Nephron (organoid): ENCODE measurements at regions not wholly inside any gene's neighbourhood (a gene's known extent, or its start where the extent isn't known, plus 50 kb on each side); places are given as distances from the start of the nearest gene placed in this dataset.

Experiments used
- H3K27ac Mint-ChIP-seq, 3 experiments: 2 replicates each; pipeline ENCODE4 v1.8.0; 2020; ENCODE audit warnings: mixed read lengths in 3 of 3, mild to moderate bottlenecking in 2 of 3, moderate library complexity in 1 of 3
- H3K27me3 Mint-ChIP-seq: 2 replicates; pipeline ENCODE4 v1.8.0; 2021; ENCODE audit warnings: low read depth, mild to moderate bottlenecking, moderate library complexity, mixed read lengths
- H3K36me3 Mint-ChIP-seq: 2 replicates; pipeline ENCODE4 v1.8.0; 2020; ENCODE audit warnings: low read depth, mixed read lengths
- H3K4me1 Mint-ChIP-seq: 2 replicates; pipeline ENCODE4 v1.8.0; 2020; ENCODE audit warnings: mixed read lengths
- H3K4me3 Mint-ChIP-seq, 3 experiments: 2 replicates each; pipeline ENCODE4 v1.8.0; 2020; ENCODE audit warnings: mild to moderate bottlenecking in 3 of 3, mixed read lengths in 3 of 3, moderate library complexity in 2 of 3
- H3K9me3 Mint-ChIP-seq: 2 replicates; pipeline ENCODE4 v1.8.0; 2020; ENCODE audit warnings: mixed read lengths
- TF ChIP-seq, protein P1 (sequence below), 3 experiments: fragments of 200-600 bp; sonication (generic); IDR thresholded peaks; one replicate each; pipeline ENCODE4 v1.5.0; 2021; ENCODE audit warnings: antibody characterized with exemption in 3 of 3; ENCODE audit not compliant: unreplicated experiment in 3 of 3

GRCh38 chr6:22506496-22506895 is 62.9 kb upstream of the HDGFL1 start:
- TF ChIP-seq, protein P1, sequence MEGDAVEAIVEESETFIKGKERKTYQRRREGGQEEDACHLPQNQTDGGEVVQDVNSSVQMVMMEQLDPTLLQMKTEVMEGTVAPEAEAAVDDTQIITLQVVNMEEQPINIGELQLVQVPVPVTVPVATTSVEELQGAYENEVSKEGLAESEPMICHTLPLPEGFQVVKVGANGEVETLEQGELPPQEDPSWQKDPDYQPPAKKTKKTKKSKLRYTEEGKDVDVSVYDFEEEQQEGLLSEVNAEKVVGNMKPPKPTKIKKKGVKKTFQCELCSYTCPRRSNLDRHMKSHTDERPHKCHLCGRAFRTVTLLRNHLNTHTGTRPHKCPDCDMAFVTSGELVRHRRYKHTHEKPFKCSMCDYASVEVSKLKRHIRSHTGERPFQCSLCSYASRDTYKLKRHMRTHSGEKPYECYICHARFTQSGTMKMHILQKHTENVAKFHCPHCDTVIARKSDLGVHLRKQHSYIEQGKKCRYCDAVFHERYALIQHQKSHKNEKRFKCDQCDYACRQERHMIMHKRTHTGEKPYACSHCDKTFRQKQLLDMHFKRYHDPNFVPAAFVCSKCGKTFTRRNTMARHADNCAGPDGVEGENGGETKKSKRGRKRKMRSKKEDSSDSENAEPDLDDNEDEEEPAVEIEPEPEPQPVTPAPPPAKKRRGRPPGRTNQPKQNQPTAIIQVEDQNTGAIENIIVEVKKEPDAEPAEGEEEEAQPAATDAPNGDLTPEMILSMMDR (IDR thresholded peaks at IDR 0.05; ENCODE audit: unreplicated experiment in 3 of 3): no peak
- H3K4me3 Mint-ChIP-seq: no peak overlapping the region
- no peaks in the 10 kb centered on the region for H3K9me3 Mint-ChIP-seq
- peaks cover 9% of the 10 kb centered on the region for H3K4me1 Mint-ChIP-seq
- H3K27ac Mint-ChIP-seq: no peak overlapping the region
- no peaks in the 10 kb centered on the region for H3K36me3 Mint-ChIP-seq
- H3K27me3 Mint-ChIP-seq: peaks cover 4% of the 10 kb centered on the region

DNA sequence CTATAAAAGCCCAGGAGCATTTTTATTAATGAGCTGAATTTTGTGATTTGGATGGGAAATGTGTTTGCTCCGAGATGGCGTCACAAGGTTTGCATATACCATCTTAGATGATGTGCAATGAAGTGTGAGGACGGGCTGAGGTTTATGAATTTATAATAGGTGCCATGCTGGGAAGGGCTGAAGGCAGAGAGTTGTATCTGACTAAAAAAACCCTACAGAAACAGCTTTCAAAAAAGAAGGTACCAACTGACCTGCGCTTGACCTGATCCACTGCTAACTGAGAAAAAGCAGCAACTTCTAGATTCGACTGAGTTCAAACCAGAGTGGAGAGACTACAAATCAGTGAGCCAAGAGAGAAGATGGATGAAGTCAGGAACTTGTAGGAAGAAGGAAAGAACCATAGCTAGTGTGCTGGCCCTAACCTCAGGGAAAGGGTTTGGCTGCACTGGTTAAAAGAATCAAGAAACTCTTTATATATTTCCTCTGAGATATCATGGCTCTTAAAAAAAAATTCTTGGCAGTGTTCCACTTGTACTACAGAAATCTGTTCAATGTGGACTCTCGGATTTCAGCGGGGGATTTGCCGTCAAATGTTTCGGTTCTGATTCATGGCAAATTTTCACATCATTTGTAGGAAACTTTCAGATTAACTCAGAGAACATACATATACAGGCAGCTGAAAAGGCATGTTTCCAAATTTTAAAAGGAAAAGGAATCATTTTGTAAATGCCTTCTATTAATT is 56.5 kb upstream of the HDGFL1 start:
- peaks cover 37% of the 10 kb centered on the region for H3K4me1 Mint-ChIP-seq
- H3K27me3 Mint-ChIP-seq: no peaks in the 10 kb centered on the region
- TF ChIP-seq, protein P1 (IDR thresholded peaks at IDR 0.05; ENCODE audit: unreplicated experiment in 3 of 3): no peak

GRCh38 chr6:22513667-22514066 is 55.7 kb upstream of the HDGFL1 start:
- peak overlapping the region; percentile 29 to 93 (median 85) for H3K27ac Mint-ChIP-seq
- TF ChIP-seq, protein P1 (IDR thresholded peaks at IDR 0.05; ENCODE audit: unreplicated experiment in 3 of 3): no peak
- H3K27me3 Mint-ChIP-seq: no peaks in the 10 kb centered on the region
- no peaks in the 10 kb centered on the region for H3K9me3 Mint-ChIP-seq
- no peak overlapping the region for H3K4me3 Mint-ChIP-seq
- H3K4me1 Mint-ChIP-seq: peaks cover 37% of the 10 kb centered on the region
- H3K36me3 Mint-ChIP-seq: no peaks in the 10 kb centered on the region

More for the DNA sequence above, 56.5 kb upstream of the HDGFL1 start:
- Mint-ChIP-seq H3K4me3 (peak overlapping the region in 1 of 3 experiments; percentile 56), H3K27ac (peak overlapping the region; percentile 78 to 93 (median 85)), H3K36me3 (no peaks in the 10 kb centered on the region), H3K9me3 (no peaks in the 10 kb centered on the region)

DNA sequence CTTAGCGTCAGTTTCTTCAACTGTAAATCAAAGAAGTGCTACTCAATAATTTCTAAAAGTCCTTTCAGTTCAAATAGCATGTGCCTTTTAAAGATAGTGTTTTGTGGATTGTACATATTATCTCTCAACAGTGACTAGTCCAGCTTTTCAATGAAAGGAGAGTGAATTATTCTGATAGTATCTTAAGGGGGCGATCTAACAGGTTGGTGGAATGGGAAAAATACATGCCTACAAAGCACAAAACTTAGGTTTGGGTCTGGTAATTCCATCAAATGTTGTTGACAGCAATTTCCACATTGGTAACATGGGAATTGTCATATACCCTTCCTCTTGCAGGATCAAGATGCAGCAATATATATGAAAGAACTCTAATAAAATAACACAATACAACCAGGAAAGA is 50.1 kb upstream of the HDGFL1 start:
- no peaks in the 10 kb centered on the region for H3K36me3 Mint-ChIP-seq
- TF ChIP-seq, protein P1 (IDR thresholded peaks at IDR 0.05; ENCODE audit: unreplicated experiment in 3 of 3): no peak
- peaks cover 1% of the 10 kb centered on the region for H3K9me3 Mint-ChIP-seq
- H3K4me1 Mint-ChIP-seq: peaks cover 4% of the 10 kb centered on the region
- no peaks in the 10 kb centered on the region for H3K27me3 Mint-ChIP-seq
- H3K4me3 Mint-ChIP-seq: no peak overlapping the region
- H3K27ac Mint-ChIP-seq: no peak overlapping the region
